Thyroid gland (tissue), 4 donors: ENCODE measurements at regions not wholly inside any gene's neighbourhood (a gene's known extent, or its start where the extent isn't known, plus 50 kb on each side); places are given as distances from the start of the nearest gene placed in this dataset.
A peak's percentile ranks its signal among the peaks of the same experiment; 100 is the strongest.
"Not testable (repeated sequence)": the region's sequence is repeated elsewhere in the genome, so short reads cannot be mapped to it uniquely, and the experiment has no call there.

Source experiments
- DNase-seq, 2 donors: peaks; one replicate each; pipeline ENCODE4 v3.0.0-alpha.2; 2019
- H3K27ac ChIP-seq, 3 donors: fragments of 200-600 bp; sonication (generic); 1 replicate in 2 of 3; 2 replicates in 1 of 3; pipeline ENCODE4 v1.5.1; 2016 to 2019; ENCODE audit warnings: mild to moderate bottlenecking in 1 of 3, moderate library complexity in 1 of 3
- H3K27me3 ChIP-seq: fragments of 200-600 bp; sonication (generic); one replicate; pipeline ENCODE4 v1.5.1; 2019
- H3K36me3 ChIP-seq, 2 donors: fragments of 200-600 bp; sonication (generic); one replicate each; pipeline ENCODE4 v1.5.1; 2016 to 2019
- H3K4me1 ChIP-seq, 2 donors: fragments of 200-600 bp; sonication (generic); one replicate each; pipeline ENCODE4 v1.5.1; 2017 to 2019
- H3K4me3 ChIP-seq, 3 donors: fragments of 200-600 bp; sonication (generic); replicated peaks in 1 of 3; 1 replicate in 2 of 3; 2 replicates in 1 of 3; pipeline ENCODE4 v1.5.1; 2016; ENCODE audit warnings: mild to moderate bottlenecking in 1 of 3
- H3K9me3 ChIP-seq: fragments of 200-600 bp; sonication (generic); one replicate; pipeline ENCODE4 v1.5.1; 2017
- POLR2A ChIP-seq, 2 donors: fragments of 450-650 bp; IDR thresholded peaks; one replicate each; pipeline ENCODE4 v1.6.1; 2017; ENCODE audit warnings: antibody characterized with exemption in 2 of 2, mild to moderate bottlenecking in 2 of 2, moderate library complexity in 1 of 2
- WGBS, 2 donors: methylation state at CpG; one replicate each; pipeline ENCODE4 v1.1.5; 2017; 5-methylcytosine and 5-hydroxymethylcytosine counted together
- intact Hi-C: fragments of 100-400 bp; cut with DNase I; formaldehyde crosslinking; loops from one replicate; pipeline ENCODE4 v1.15.1; 2023
- TF ChIP-seq, protein P1 (sequence below), 6 experiments: fragments of 200-600 bp in 3 of 6; fragments of 450-650 bp in 3 of 6; sonication (generic) in 3 of 6; IDR thresholded peaks; one replicate each; pipeline ENCODE4 v1.5.1; 2016 to 2019; ENCODE audit warnings: antibody characterized with exemption in 6 of 6, mild to moderate bottlenecking in 2 of 6, inconsistent platforms in 1 of 6, moderate library complexity in 1 of 6

DNA sequence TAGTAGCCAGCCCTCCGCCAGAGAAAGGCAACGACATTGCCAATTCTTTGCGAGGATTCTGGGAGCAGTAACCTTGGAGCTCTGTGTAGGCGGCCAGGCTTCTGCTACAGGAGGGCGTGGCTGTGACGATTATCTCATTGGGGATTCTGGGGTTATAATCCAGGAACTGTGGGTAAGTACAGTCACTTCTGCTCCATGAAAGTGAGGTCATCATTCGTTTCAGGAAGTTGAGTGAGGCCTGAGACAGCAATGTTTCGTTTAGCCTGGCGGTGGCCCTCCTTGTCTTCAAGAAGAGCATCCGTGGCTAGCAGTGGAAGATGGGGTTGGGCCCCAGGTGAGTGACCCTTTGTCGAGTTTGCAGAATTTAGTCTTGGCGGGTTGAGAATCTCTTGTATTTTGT lies 687.6 kb upstream of the DEFB115 start:
- H3K27me3 ChIP-seq, DNase-seq, intact Hi-C loops, H3K4me3 ChIP-seq, H3K27ac ChIP-seq, H3K9me3 ChIP-seq, H3K4me1 ChIP-seq, H3K36me3 ChIP-seq: not testable (repeated sequence)
- 88 to 90% methylated on average over 7 to 8 of the region's 12 CpGs for WGBS, 2 donors

DNA sequence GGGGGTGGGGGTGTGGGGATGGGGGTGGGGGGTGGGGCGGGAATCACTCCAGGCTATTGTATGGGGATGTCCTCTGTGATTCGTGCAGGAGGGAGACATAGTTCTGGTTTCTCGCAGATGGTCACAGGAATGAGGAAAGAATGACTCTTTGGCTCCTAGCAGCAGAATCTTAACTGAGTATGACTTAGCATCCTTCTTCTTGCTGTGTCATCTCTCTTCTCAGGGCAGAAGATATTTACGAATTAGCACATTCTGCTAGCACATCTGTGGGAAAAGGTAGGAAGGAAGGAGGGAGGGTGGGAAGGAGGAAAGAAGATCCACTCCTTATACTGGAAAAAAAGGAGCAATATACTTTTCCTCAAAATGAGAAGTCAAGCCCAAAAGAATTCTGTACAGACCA lies 686.8 kb upstream of the DEFB115 start:
- 71 to 95% methylated on average over 4 of the region's 4 CpGs for WGBS, 2 donors
- H3K4me1 ChIP-seq, H3K27ac ChIP-seq, DNase-seq, H3K36me3 ChIP-seq, intact Hi-C loops, H3K9me3 ChIP-seq, H3K4me3 ChIP-seq, H3K27me3 ChIP-seq: not testable (repeated sequence)

GRCh38 chr20:30574337-30574736 lies 683.1 kb upstream of the DEFB115 start:
- H3K27me3 ChIP-seq, H3K4me3 ChIP-seq, H3K36me3 ChIP-seq, H3K9me3 ChIP-seq, intact Hi-C loops, H3K27ac ChIP-seq, H3K4me1 ChIP-seq, DNase-seq: not testable (repeated sequence)
- WGBS, 2 donors, result 74 to 75% methylated on average over 2 of the region's 2 CpGs

DNA sequence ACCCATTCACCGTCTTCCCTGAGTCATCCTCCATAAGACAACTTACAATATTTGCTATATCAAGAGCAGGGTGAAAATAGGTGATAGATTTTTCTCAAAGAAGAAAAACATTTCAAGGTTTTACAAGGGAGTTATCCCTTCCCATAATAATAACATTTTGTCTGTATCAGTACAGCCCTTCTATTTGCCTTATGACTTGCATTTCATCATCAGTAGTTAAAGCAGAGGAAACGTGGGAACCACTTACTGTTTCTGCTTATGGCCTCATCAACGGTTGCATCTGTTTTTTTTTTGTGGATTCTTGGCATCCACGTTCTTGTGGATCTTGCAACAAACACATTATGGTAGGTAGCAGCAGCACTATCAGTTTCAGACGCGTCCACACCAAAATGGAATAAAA lies 678.4 kb upstream of the DEFB115 start:
- H3K9me3 ChIP-seq, H3K36me3 ChIP-seq, H3K4me1 ChIP-seq, H3K27ac ChIP-seq, intact Hi-C loops, H3K4me3 ChIP-seq, H3K27me3 ChIP-seq, DNase-seq: not testable (repeated sequence)
- 38 to 55% methylated on average over 6 of the region's 6 CpGs for WGBS, 2 donors

GRCh38 chr20:30579824-30580438 lies 677.5 kb upstream of the DEFB115 start:
- peak in 1 of 2 donors; percentile 23 for TF ChIP-seq POLR2A (IDR thresholded peaks at IDR 0.05)
- H3K9me3 ChIP-seq, H3K4me1 ChIP-seq, H3K36me3 ChIP-seq, intact Hi-C loops, H3K27me3 ChIP-seq: not testable (repeated sequence)
- peak; percentile 85 to 87 for DNase-seq
- H3K27ac ChIP-seq, result peak overlapping the region in 2 of 3 donors; percentile 59 to 61
- H3K4me3 ChIP-seq, result peak overlapping the region in 1 of 3 donors; percentile 39
- 1 to 7% methylated on average over 20 to 21 of the region's 27 CpGs for WGBS, 2 donors

- intact Hi-C loops, H3K27ac ChIP-seq, H3K4me1 ChIP-seq, H3K36me3 ChIP-seq, H3K4me3 ChIP-seq, DNase-seq, H3K27me3 ChIP-seq, H3K9me3 ChIP-seq: not testable (repeated sequence)
- 34 to 35% methylated on average over 7 of the region's 7 CpGs for WGBS, 2 donors
- TF ChIP-seq, protein P1, sequence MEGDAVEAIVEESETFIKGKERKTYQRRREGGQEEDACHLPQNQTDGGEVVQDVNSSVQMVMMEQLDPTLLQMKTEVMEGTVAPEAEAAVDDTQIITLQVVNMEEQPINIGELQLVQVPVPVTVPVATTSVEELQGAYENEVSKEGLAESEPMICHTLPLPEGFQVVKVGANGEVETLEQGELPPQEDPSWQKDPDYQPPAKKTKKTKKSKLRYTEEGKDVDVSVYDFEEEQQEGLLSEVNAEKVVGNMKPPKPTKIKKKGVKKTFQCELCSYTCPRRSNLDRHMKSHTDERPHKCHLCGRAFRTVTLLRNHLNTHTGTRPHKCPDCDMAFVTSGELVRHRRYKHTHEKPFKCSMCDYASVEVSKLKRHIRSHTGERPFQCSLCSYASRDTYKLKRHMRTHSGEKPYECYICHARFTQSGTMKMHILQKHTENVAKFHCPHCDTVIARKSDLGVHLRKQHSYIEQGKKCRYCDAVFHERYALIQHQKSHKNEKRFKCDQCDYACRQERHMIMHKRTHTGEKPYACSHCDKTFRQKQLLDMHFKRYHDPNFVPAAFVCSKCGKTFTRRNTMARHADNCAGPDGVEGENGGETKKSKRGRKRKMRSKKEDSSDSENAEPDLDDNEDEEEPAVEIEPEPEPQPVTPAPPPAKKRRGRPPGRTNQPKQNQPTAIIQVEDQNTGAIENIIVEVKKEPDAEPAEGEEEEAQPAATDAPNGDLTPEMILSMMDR (IDR thresholded peaks at IDR 0.05), result peak in 2 of 6 experiments; percentile 9 to 20
Observed at GRCh38 chr20:30581839-30582238, 675.6 kb upstream of the DEFB115 start.

- H3K4me3 ChIP-seq, H3K4me1 ChIP-seq, H3K36me3 ChIP-seq, intact Hi-C loops, H3K27ac ChIP-seq, DNase-seq, H3K27me3 ChIP-seq, H3K9me3 ChIP-seq: not testable (repeated sequence)
- WGBS, 2 donors, result 78 to 82% methylated on average over 4 of the region's 4 CpGs
Observed at GRCh38 chr20:30584403-30584802, 673.1 kb upstream of the DEFB115 start.

DNA sequence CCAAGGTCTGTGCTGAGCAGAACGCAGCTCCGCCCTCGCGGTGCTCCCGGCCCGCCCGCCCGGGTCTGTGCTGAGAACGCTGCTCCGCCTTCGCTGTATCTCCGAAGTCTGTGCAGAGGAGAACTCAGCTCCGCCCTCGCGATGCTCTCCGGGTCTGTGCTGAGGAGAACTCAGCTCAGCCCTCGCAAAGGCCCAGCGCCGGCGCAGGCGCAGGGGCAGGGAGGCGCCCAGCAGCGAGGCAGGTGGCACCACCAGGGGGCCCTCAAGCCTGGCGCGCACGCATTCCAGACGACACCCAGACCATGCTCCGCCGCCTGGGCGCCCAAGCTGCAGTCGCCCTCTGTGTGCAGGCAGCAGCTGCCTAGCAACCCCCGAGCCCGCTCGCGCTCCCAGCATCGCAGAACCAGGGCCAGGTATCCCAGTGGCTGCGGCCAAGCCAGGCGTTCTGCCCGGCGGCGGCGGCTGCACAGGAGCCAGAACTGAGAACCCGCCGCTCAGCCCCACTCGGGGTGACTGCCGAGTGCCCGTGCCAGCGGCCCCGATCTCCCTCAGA lies 672.1 kb upstream of the DEFB115 start:
- DNase-seq, result peak; percentile 86 to 89
- WGBS, 2 donors, result 0% methylated on average over 1 of the region's 49 CpGs; no CpG with 5 or more reads in 1 of the 2 donors
- intact Hi-C loops, result not testable (repeated sequence)

GRCh38 chr20:30586178-30586577 lies 671.3 kb upstream of the DEFB115 start:
- peak in 1 of 2 donors; percentile 5 for DNase-seq
- WGBS, 2 donors, result 3 to 7% methylated on average over 7 to 11 of the region's 30 CpGs

More for the DNA sequence above, 672.1 kb upstream of the DEFB115 start:
- TF ChIP-seq, protein P1 (IDR thresholded peaks at IDR 0.05), result peak in 4 of 6 experiments; percentile 23 to 64 (median 46)
- TF ChIP-seq POLR2A (IDR thresholded peaks at IDR 0.05), result peak in 1 of 2 donors; percentile 30
- H3K36me3 ChIP-seq, H3K9me3 ChIP-seq, H3K4me1 ChIP-seq, H3K4me3 ChIP-seq, H3K27me3 ChIP-seq: not testable (repeated sequence)
- peak overlapping the region in 1 of 3 donors; percentile 38 for H3K27ac ChIP-seq

More at GRCh38 chr20:30586178-30586577, 671.3 kb upstream of the DEFB115 start:
- H3K9me3 ChIP-seq, intact Hi-C loops, H3K27ac ChIP-seq, H3K4me3 ChIP-seq, H3K27me3 ChIP-seq, H3K4me1 ChIP-seq, H3K36me3 ChIP-seq: not testable (repeated sequence)
